HEK293T (cell line): ENCODE measurements at regions not wholly inside any gene's neighbourhood (a gene's known extent, or its start where the extent isn't known, plus 50 kb on each side); places are given as distances from the start of the nearest gene placed in this dataset.

Source experiments
- BHLHE40 ChIP-seq: fragments of 450-650 bp; IDR thresholded peaks from 2 replicates; pipeline ENCODE4 v1.6.1; 2016; ENCODE audit warnings: mild to moderate bottlenecking, moderate library complexity, borderline replicate concordance
- ELF4 ChIP-seq: fragments of 450-650 bp; IDR thresholded peaks from 2 replicates; pipeline ENCODE4 v1.6.1; 2017; ENCODE audit warnings: antibody characterized with exemption
- FOXA1 ChIP-seq: fragments of 450-650 bp; IDR thresholded peaks from 2 replicates; pipeline ENCODE4 v1.6.1; 2016; ENCODE audit warnings: mild to moderate bottlenecking
- FOXK2 ChIP-seq: fragments of 450-650 bp; IDR thresholded peaks from 2 replicates; pipeline ENCODE4 v1.6.1; 2016; ENCODE audit warnings: mild to moderate bottlenecking
- FOXM1 ChIP-seq: fragments of 450-650 bp; IDR thresholded peaks from 2 replicates; pipeline ENCODE4 v1.6.1; 2017; ENCODE audit warnings: mild to moderate bottlenecking, borderline replicate concordance
- HDGF ChIP-seq: fragments of 450-650 bp; IDR thresholded peaks from 2 replicates; pipeline ENCODE4 v1.6.1; 2017; ENCODE audit warnings: antibody characterized with exemption, borderline replicate concordance
- L3MBTL2 ChIP-seq: fragments of 450-650 bp; conservative IDR thresholded peaks from 2 replicates; pipeline ENCODE4 v1.6.1; 2016; ENCODE audit warnings: mild to moderate bottlenecking
- LEF1 ChIP-seq: fragments of 450-650 bp; IDR thresholded peaks from 2 replicates; pipeline ENCODE4 v1.6.1; 2017; ENCODE audit warnings: mild to moderate bottlenecking, borderline replicate concordance
- NFRKB ChIP-seq: fragments of 450-650 bp; IDR thresholded peaks from 2 replicates; pipeline ENCODE4 v1.6.1; 2016; ENCODE audit warnings: mild to moderate bottlenecking, moderate library complexity
- SP1 ChIP-seq: fragments of 450-650 bp; IDR thresholded peaks from 2 replicates; pipeline ENCODE4 v1.6.1; 2017
- TARDBP ChIP-seq: fragments of 450-650 bp; IDR thresholded peaks from 2 replicates; pipeline ENCODE4 v1.6.1; 2016
- ZNF384 ChIP-seq: fragments of 450-650 bp; IDR thresholded peaks from 2 replicates; pipeline ENCODE4 v1.6.1; 2016
- TF ChIP-seq, protein P1 (sequence below): fragments of 450-650 bp; IDR thresholded peaks from 2 replicates; pipeline ENCODE4 v1.6.1; 2016

DNA sequence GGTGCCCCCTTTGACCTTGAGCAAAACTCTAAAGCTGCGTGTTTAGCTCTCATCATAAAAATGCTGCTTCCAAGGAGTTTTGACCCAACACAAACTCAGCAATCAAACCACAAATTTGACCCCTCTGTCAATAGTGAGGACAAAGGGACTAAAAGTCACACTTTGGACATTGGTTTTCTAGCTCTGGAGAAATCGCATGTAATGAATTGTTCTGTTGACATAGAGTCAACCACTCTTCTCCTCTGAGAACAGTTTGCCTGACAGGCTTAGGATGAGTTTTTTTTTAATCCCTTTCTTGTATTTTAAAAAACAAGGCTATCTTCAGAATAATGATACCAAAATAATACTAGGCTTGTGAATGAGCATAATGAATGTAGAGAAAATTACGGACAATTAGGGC lies 61.1 kb upstream of the MAN2A1 start:
- TF ChIP-seq FOXM1 (no peak), L3MBTL2 (no peak), TARDBP (no peak), NFRKB (no peak), HDGF (no peak), BHLHE40 (no peak), FOXK2 (no peak), SP1 (no peak), ZNF384 (no peak), LEF1 (no peak), ELF4 (no peak), FOXA1 (no peak)
- TF ChIP-seq, protein P1, sequence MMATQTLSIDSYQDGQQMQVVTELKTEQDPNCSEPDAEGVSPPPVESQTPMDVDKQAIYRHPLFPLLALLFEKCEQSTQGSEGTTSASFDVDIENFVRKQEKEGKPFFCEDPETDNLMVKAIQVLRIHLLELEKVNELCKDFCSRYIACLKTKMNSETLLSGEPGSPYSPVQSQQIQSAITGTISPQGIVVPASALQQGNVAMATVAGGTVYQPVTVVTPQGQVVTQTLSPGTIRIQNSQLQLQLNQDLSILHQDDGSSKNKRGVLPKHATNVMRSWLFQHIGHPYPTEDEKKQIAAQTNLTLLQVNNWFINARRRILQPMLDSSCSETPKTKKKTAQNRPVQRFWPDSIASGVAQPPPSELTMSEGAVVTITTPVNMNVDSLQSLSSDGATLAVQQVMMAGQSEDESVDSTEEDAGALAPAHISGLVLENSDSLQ = no peak
